ENCODE measurements at regions not wholly inside any gene's neighbourhood (a gene's known extent, or its start where the extent isn't known, plus 50 kb on each side); places are given as distances from the start of the nearest gene placed in this dataset.

DNA sequence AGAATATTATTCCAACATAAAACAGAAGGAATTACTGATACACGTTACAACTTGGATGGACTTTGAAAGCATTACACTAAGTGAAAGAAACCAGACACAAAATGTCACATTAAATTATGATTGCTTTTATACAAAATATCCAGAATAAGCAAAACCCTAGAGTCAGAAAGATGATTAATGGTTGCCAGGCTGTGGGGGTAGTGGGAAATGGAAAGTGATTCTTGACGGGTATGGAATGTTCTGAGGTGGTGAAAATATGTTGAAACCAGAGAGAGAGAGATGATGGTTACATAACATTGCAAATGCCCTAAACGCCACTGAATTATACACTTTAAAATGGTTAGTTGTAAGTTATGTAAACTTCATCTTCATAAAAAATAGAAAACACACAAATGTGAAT lies 1057.2 kb upstream of the TMEFF2 start:
- Histone ChIP-seq H2AFZ (ENCODE audit: low read length) (no peak overlapping the region), H3K4me3 (replicated peaks in 1 of 3; ENCODE audit: insufficient read depth in 1 of 3, low read depth in 2 of 3, low read length in 3 of 3) (no peak overlapping the region), H3K9me3 (ENCODE audit: low read length) (no peaks in the 10 kb centered on the region), H3K9ac (ENCODE audit: insufficient read depth, low read depth, low read length) (no peak overlapping the region), H3K27ac (ENCODE audit: extremely low read length, insufficient read depth, low read length) (no peak overlapping the region), H3K4me2 (ENCODE audit: low read depth, low read length) (no peak overlapping the region), H4K20me1 (ENCODE audit: insufficient read depth, low read length) (no peaks in the 10 kb centered on the region), H3K4me1 (ENCODE audit: insufficient read depth, low read length) (no peaks in the 10 kb centered on the region), H3K27me3 (ENCODE audit: control insufficient read depth in 1 of 2, insufficient read depth in 2 of 2, low read length in 2 of 2) (no peaks in the 10 kb centered on the region), H3K36me3 (replicated peaks in 1 of 2; ENCODE audit: control insufficient read depth in 1 of 2, insufficient read depth in 2 of 2, low read length in 2 of 2) (no peaks in the 10 kb centered on the region), H3K79me2 (ENCODE audit: insufficient read depth, low read length) (no peaks in the 10 kb centered on the region)
- CTCF ChIA-PET (ENCODE audit: low intra/inter-chr PET ratio, low total read pairs) = no interaction called here
- WGBS (ENCODE audit: low lambda C conversion rate) = 1% methylated on average over 3 of the region's 3 CpGs
- FAIRE-seq (no peak), DNase-seq (ENCODE audit: low spot score) (no peak), ATAC-seq (no peak)
- TF ChIP-seq ZNF607 (CRISPR knock-in tag; IDR thresholded peaks at IDR 0.05; ENCODE audit: borderline replicate concordance) = no peak
- TF ChIP-seq GATAD1 (CRISPR knock-in tag; IDR thresholded peaks at IDR 0.05) = no peak
- no peak for TF ChIP-seq ZSCAN12 (CRISPR knock-in tag; IDR thresholded peaks at IDR 0.05)
- TF ChIP-seq ZNF451 (CRISPR knock-in tag; IDR thresholded peaks at IDR 0.05) = no peak
- TF ChIP-seq ZNF720 (CRISPR knock-in tag; IDR thresholded peaks at IDR 0.05) = no peak
- TF ChIP-seq, protein P1, sequence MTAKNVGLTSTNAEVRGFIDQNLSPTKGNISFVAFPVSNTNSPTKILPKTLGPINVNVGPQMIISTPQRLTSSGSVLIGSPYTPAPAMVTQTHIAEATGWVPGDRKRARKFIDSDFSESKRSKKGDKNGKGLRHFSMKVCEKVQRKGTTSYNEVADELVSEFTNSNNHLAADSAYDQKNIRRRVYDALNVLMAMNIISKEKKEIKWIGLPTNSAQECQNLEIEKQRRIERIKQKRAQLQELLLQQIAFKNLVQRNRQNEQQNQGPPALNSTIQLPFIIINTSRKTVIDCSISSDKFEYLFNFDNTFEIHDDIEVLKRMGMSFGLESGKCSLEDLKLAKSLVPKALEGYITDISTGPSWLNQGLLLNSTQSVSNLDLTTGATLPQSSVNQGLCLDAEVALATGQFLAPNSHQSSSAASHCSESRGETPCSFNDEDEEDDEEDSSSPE (CRISPR knock-in tag; IDR thresholded peaks at IDR 0.05) = no peak
- no peak for TF ChIP-seq ZNF326 (CRISPR knock-in tag; IDR thresholded peaks at IDR 0.05; ENCODE audit: borderline replicate concordance)
- no peak for TF ChIP-seq ZNF101 (CRISPR knock-in tag; IDR thresholded peaks at IDR 0.05; ENCODE audit: borderline replicate concordance, low read depth)
- TF ChIP-seq PTBP1 (IDR thresholded peaks at IDR 0.05; ENCODE audit: low read depth, low read length, poor library complexity, severe bottlenecking) = no peak
- TF ChIP-seq SALL1 (CRISPR knock-in tag; IDR thresholded peaks at IDR 0.05) = no peak
- no peak for TF ChIP-seq SIN3A (IDR thresholded peaks at IDR 0.05; ENCODE audit: borderline replicate concordance, low read depth, low read length)
- no peak for TF ChIP-seq ZNF292 (CRISPR knock-in tag; IDR thresholded peaks at IDR 0.05; ENCODE audit: borderline replicate concordance, low read depth)
- TF ChIP-seq ZNF234 (CRISPR knock-in tag; conservative IDR thresholded peaks at IDR 0.05) = no peak
- TF ChIP-seq, protein P2, sequence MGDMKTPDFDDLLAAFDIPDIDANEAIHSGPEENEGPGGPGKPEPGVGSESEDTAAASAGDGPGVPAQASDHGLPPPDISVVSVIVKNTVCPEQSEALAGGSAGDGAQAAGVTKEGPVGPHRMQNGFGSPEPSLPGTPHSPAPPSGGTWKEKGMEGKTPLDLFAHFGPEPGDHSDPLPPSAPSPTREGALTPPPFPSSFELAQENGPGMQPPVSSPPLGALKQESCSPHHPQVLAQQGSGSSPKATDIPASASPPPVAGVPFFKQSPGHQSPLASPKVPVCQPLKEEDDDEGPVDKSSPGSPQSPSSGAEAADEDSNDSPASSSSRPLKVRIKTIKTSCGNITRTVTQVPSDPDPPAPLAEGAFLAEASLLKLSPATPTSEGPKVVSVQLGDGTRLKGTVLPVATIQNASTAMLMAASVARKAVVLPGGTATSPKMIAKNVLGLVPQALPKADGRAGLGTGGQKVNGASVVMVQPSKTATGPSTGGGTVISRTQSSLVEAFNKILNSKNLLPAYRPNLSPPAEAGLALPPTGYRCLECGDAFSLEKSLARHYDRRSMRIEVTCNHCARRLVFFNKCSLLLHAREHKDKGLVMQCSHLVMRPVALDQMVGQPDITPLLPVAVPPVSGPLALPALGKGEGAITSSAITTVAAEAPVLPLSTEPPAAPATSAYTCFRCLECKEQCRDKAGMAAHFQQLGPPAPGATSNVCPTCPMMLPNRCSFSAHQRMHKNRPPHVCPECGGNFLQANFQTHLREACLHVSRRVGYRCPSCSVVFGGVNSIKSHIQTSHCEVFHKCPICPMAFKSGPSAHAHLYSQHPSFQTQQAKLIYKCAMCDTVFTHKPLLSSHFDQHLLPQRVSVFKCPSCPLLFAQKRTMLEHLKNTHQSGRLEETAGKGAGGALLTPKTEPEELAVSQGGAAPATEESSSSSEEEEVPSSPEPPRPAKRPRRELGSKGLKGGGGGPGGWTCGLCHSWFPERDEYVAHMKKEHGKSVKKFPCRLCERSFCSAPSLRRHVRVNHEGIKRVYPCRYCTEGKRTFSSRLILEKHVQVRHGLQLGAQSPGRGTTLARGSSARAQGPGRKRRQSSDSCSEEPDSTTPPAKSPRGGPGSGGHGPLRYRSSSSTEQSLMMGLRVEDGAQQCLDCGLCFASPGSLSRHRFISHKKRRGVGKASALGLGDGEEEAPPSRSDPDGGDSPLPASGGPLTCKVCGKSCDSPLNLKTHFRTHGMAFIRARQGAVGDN (CRISPR knock-in tag; IDR thresholded peaks at IDR 0.05) = no peak
- TF ChIP-seq ZFP36 (IDR thresholded peaks at IDR 0.05; ENCODE audit: borderline replicate concordance, low read depth, low read length, partially characterized antibody) = no peak
- no peak for TF ChIP-seq ZNF17 (CRISPR knock-in tag; IDR thresholded peaks at IDR 0.05)
- no peak for TF ChIP-seq AGO1 (IDR thresholded peaks at IDR 0.05; ENCODE audit: low read depth, low read length, poor library complexity, severe bottlenecking)
- intact Hi-C loops (cut with micrococcal nuclease; ENCODE audit: unreplicated experiment) (no loop called here), in situ Hi-C loops (cut with HindIII; ENCODE audit: extremely low pct_ligation_motif_present, low pct_unique_long_range_greater_than_20kb) (no loop called here)
- no TSS peak for BruUV-seq (replicated peaks)
- POLR2A ChIA-PET = no interaction called here
